ENCODE measurements at regions not wholly inside any gene's neighbourhood (a gene's known extent, or its start where the extent isn't known, plus 50 kb on each side); places are given as distances from the start of the nearest gene placed in this dataset.
"Not testable (repeated sequence)": the region's sequence is repeated elsewhere in the genome, so short reads cannot be mapped to it uniquely, and the experiment has no call there.

- H3K36me3 ChIP-seq, result no peaks in the 10 kb centered on the region
- 61 to 81% (median 74%) methylated on average over 1 of the region's 1 CpG for WGBS, 5 donors
- peaks cover 0 to 3% (median 0%) of the 10 kb centered on the region in 8 donors for H3K9me3 ChIP-seq
- DNase-seq, result no peak
- H3K27me3 ChIP-seq (replicated peaks in 1 of 7), result no peaks in the 10 kb centered on the region
- H3K4me1 ChIP-seq, result no peaks in the 10 kb centered on the region
- no peak overlapping the region for H3K4me3 ChIP-seq
- H3K27ac ChIP-seq, result no peak overlapping the region
- intact Hi-C loops (cut with DNase I; ENCODE audit: low total_unique reads), result no loop called here
- TF ChIP-seq POLR2A (IDR thresholded peaks at IDR 0.05) (no peak), POLR2AphosphoS5 (IDR thresholded peaks at IDR 0.05) (no peak), CTCF (IDR thresholded peaks at IDR 0.05 in 8 of 11, conservative IDR thresholded peaks at IDR 0.05 in 3 of 11) (no peak)
These were observed 771.7 kb downstream of the NOVA1 start for GRCh38 chr14:25826105-25826504.

GRCh38 chr14:25820368-25820767 is 770.4 kb upstream of the STXBP6 start:
- WGBS, 5 donors, result 80 to 93% (median 85%) methylated on average over 1 of the region's 1 CpG
- H3K9me3 ChIP-seq, result peaks cover 0 to 3% (median 0%) of the 10 kb centered on the region in 8 donors
- no peak for DNase-seq
- no peak overlapping the region for H3K27ac ChIP-seq
- no peaks in the 10 kb centered on the region for H3K4me1 ChIP-seq
- intact Hi-C loops (cut with DNase I; ENCODE audit: low total_unique reads), result no loop called here
- H3K27me3 ChIP-seq (replicated peaks in 1 of 7), result no peaks in the 10 kb centered on the region
- H3K36me3 ChIP-seq, result no peaks in the 10 kb centered on the region
- TF ChIP-seq POLR2AphosphoS5 (IDR thresholded peaks at IDR 0.05) (no peak), CTCF (IDR thresholded peaks at IDR 0.05 in 8 of 11, conservative IDR thresholded peaks at IDR 0.05 in 3 of 11) (no peak), POLR2A (IDR thresholded peaks at IDR 0.05) (no peak)
- no peak overlapping the region for H3K4me3 ChIP-seq

- H3K4me3 ChIP-seq; DNase-seq; H3K9me3 ChIP-seq; intact Hi-C loops (cut with DNase I; ENCODE audit: low total_unique reads); H3K36me3 ChIP-seq; H3K27me3 ChIP-seq (replicated peaks in 1 of 7); H3K27ac ChIP-seq; H3K4me1 ChIP-seq: not testable (repeated sequence)
- 73 to 83% (median 77%) methylated on average over 3 of the region's 3 CpGs for WGBS, 5 donors
These were observed 764.7 kb upstream of the STXBP6 start for GRCh38 chr14:25814622-25815021.

- Histone ChIP-seq H3K9me3 (peaks cover 0 to 7% (median 0%) of the 10 kb centered on the region in 8 donors), H3K4me3 (no peak overlapping the region), H3K36me3 (no peaks in the 10 kb centered on the region), H3K4me1 (no peaks in the 10 kb centered on the region), H3K27me3 (replicated peaks in 1 of 7) (no peaks in the 10 kb centered on the region), H3K27ac (no peak overlapping the region)
- no peak for TF ChIP-seq CTCF (IDR thresholded peaks at IDR 0.05 in 8 of 11, conservative IDR thresholded peaks at IDR 0.05 in 3 of 11)
- no peak for TF ChIP-seq POLR2AphosphoS5 (IDR thresholded peaks at IDR 0.05)
- TF ChIP-seq POLR2A (IDR thresholded peaks at IDR 0.05), result no peak
- DNase-seq, result no peak
- intact Hi-C loops (cut with DNase I; ENCODE audit: low total_unique reads), result no loop called here
- WGBS, 5 donors, result 62 to 87% (median 81%) methylated on average over 2 of the region's 2 CpGs
These were observed 753.6 kb upstream of the STXBP6 start for GRCh38 chr14:25803386-25804018.

GRCh38 chr14:25800841-25801240 is 750.9 kb upstream of the STXBP6 start:
- 85 to 92% (median 90%) methylated on average over 3 of the region's 3 CpGs for WGBS, 5 donors
- no peaks in the 10 kb centered on the region for H3K9me3 ChIP-seq
- intact Hi-C loops (cut with DNase I; ENCODE audit: low total_unique reads), result no loop called here
- no peaks in the 10 kb centered on the region for H3K36me3 ChIP-seq
- no peak for DNase-seq
- H3K4me3 ChIP-seq, result no peak overlapping the region
- no peak overlapping the region for H3K27ac ChIP-seq
- no peaks in the 10 kb centered on the region for H3K27me3 ChIP-seq (replicated peaks in 1 of 7)
- H3K4me1 ChIP-seq, result no peaks in the 10 kb centered on the region
- TF ChIP-seq CTCF (IDR thresholded peaks at IDR 0.05 in 8 of 11, conservative IDR thresholded peaks at IDR 0.05 in 3 of 11) (no peak), POLR2AphosphoS5 (IDR thresholded peaks at IDR 0.05) (no peak), POLR2A (IDR thresholded peaks at IDR 0.05) (no peak)
